ENCODE measurements at regions not wholly inside any gene's neighbourhood (a gene's known extent, or its start where the extent isn't known, plus 50 kb on each side); places are given as distances from the start of the nearest gene placed in this dataset.

- no peak overlapping the region for H2AFZ ChIP-seq (ENCODE audit: low read depth, low read length)
- no peaks in the 10 kb centered on the region for H3K9me3 Mint-ChIP-seq (ENCODE audit: unreplicated experiment)
- DNase-seq (ENCODE audit: low read depth) (no peak), FAIRE-seq (no peak)
- no peak overlapping the region for H3K9ac ChIP-seq (ENCODE audit: low read length)
- H3K9me3 ChIP-seq (ENCODE audit: insufficient read depth, low read depth, low read length) = peaks cover 5% of the 10 kb centered on the region
- no peak overlapping the region for H3K4me3 ChIP-seq (ENCODE audit: insufficient read depth, low read depth, low read length)
- H3K4me1 ChIP-seq (ENCODE audit: insufficient read depth, low read length) = no peaks in the 10 kb centered on the region
- peaks cover 26% of the 10 kb centered on the region for H3K27me3 Mint-ChIP-seq (ENCODE audit: low read depth, unreplicated experiment)
- no peak overlapping the region for H3K4me2 ChIP-seq (ENCODE audit: low read length)
- H3K27me3 ChIP-seq (ENCODE audit: insufficient read depth, low read length) = no peaks in the 10 kb centered on the region
- no peaks in the 10 kb centered on the region for H3K36me3 ChIP-seq (ENCODE audit: insufficient read depth, low read length)
- H3K4me1 Mint-ChIP-seq (ENCODE audit: low read depth, unreplicated experiment) = no peaks in the 10 kb centered on the region
- H3K4me3 Mint-ChIP-seq (ENCODE audit: unreplicated experiment) = no peak overlapping the region
- H3K79me2 ChIP-seq (ENCODE audit: insufficient read depth, low read length) = no peaks in the 10 kb centered on the region
- no peaks in the 10 kb centered on the region for H4K20me1 ChIP-seq (ENCODE audit: insufficient read depth, low read length)
- no peak for TF ChIP-seq EZH2 (IDR thresholded peaks at IDR 0.05; ENCODE audit: insufficient read depth, low read length)
- TF ChIP-seq CTCF (IDR thresholded peaks at IDR 0.05; ENCODE audit: insufficient read depth, low read depth, low read length) = no peak
- H3K27ac ChIP-seq (ENCODE audit: low read depth, low read length) = no peak overlapping the region
- no peak overlapping the region for H3K27ac Mint-ChIP-seq (ENCODE audit: unreplicated experiment)
- H3K36me3 Mint-ChIP-seq (ENCODE audit: low read depth, unreplicated experiment) = no peaks in the 10 kb centered on the region
Observed at GRCh38 chr1:4594286-4594991, 60.0 kb upstream of the AJAP1 start.

GRCh38 chr1:4595341-4596225, 58.8 kb upstream of the AJAP1 start:
- Histone ChIP-seq H3K27ac (ENCODE audit: low read depth, low read length) (no peak overlapping the region), H3K27me3 (ENCODE audit: insufficient read depth, low read length) (no peaks in the 10 kb centered on the region), H3K79me2 (ENCODE audit: insufficient read depth, low read length) (no peaks in the 10 kb centered on the region), H3K36me3 (ENCODE audit: insufficient read depth, low read length) (no peaks in the 10 kb centered on the region), H3K4me1 (ENCODE audit: insufficient read depth, low read length) (no peaks in the 10 kb centered on the region), H3K9ac (ENCODE audit: low read length) (no peak overlapping the region), H4K20me1 (ENCODE audit: insufficient read depth, low read length) (no peaks in the 10 kb centered on the region), H3K4me3 (ENCODE audit: insufficient read depth, low read depth, low read length) (no peak overlapping the region), H2AFZ (ENCODE audit: low read depth, low read length) (no peak overlapping the region), H3K4me2 (ENCODE audit: low read length) (no peak overlapping the region), H3K9me3 (ENCODE audit: insufficient read depth, low read depth, low read length) (peaks cover 5% of the 10 kb centered on the region)
- DNase-seq (ENCODE audit: low read depth) (no peak), FAIRE-seq (no peak)
- Mint-ChIP-seq H3K4me1 (ENCODE audit: low read depth, unreplicated experiment) (no peaks in the 10 kb centered on the region), H3K27ac (ENCODE audit: unreplicated experiment) (no peak overlapping the region), H3K9me3 (ENCODE audit: unreplicated experiment) (no peaks in the 10 kb centered on the region), H3K4me3 (ENCODE audit: unreplicated experiment) (no peak overlapping the region), H3K27me3 (ENCODE audit: low read depth, unreplicated experiment) (peaks cover 26% of the 10 kb centered on the region), H3K36me3 (ENCODE audit: low read depth, unreplicated experiment) (no peaks in the 10 kb centered on the region)
- TF ChIP-seq CTCF (IDR thresholded peaks at IDR 0.05; ENCODE audit: insufficient read depth, low read depth, low read length) = no peak
- TF ChIP-seq EZH2 (IDR thresholded peaks at IDR 0.05; ENCODE audit: insufficient read depth, low read length) = no peak
